ENCODE measurements at regions not wholly inside any gene's neighbourhood (a gene's known extent, or its start where the extent isn't known, plus 50 kb on each side); places are given as distances from the start of the nearest gene placed in this dataset.

GRCh38 chr3:137948400-137949072 is 61.4 kb upstream of the CLDN18 start:
- TF ChIP-seq EZH2 (IDR thresholded peaks at IDR 0.05) (no peak), POLR2AphosphoS5 (IDR thresholded peaks at IDR 0.05; ENCODE audit: borderline replicate concordance, low read depth, low read length) (no peak), FOXP2 (optimal IDR thresholded peaks at IDR 0.05; ENCODE audit: control extremely low read depth, extremely low read length, insufficient read depth) (no peak)
